ENCODE measurements at regions not wholly inside any gene's neighbourhood (a gene's known extent, or its start where the extent isn't known, plus 50 kb on each side); places are given as distances from the start of the nearest gene placed in this dataset.
"Not testable (repeated sequence)": the region's sequence is repeated elsewhere in the genome, so short reads cannot be mapped to it uniquely, and the experiment has no call there.

- DNase-seq: no peak
Observed at GRCh38 chr1:229164836-229165735, 105.8 kb upstream of the RAB4A start.

- DNase-seq: no peak
Observed at GRCh38 chr1:229167318-229167717, 103.6 kb upstream of the RAB4A start.

- no peak for DNase-seq
Observed at GRCh38 chr1:229169399-229169798, 101.5 kb upstream of the RAB4A start.

- no peak for DNase-seq
Observed at GRCh38 chr1:229170274-229170673, 100.6 kb upstream of the RAB4A start.

GRCh38 chr1:229170778-229171505 lies 100.0 kb upstream of the RAB4A start:
- DNase-seq: no peak

GRCh38 chr1:229171934-229172333 lies 99.0 kb upstream of the RAB4A start:
- peak; percentile 10 to 32 for DNase-seq

- DNase-seq: not testable (repeated sequence)
Observed at GRCh38 chr1:229173491-229174476, 97.1 kb upstream of the RAB4A start.

GRCh38 chr1:229175297-229175696 lies 95.6 kb upstream of the RAB4A start:
- not testable (repeated sequence) for DNase-seq

- not testable (repeated sequence) for DNase-seq
Observed at GRCh38 chr1:229176457-229176856, 94.5 kb upstream of the RAB4A start.

GRCh38 chr1:229180161-229180560 lies 90.8 kb upstream of the RAB4A start:
- no peak for DNase-seq

GRCh38 chr1:229181419-229181818 lies 89.5 kb upstream of the RAB4A start:
- no peak for DNase-seq

GRCh38 chr1:229183588-229183987 lies 87.3 kb upstream of the RAB4A start:
- DNase-seq: no peak

- DNase-seq: no peak
Observed at GRCh38 chr1:229184066-229184465, 86.8 kb upstream of the RAB4A start.

GRCh38 chr1:229185963-229186362 lies 84.9 kb upstream of the RAB4A start:
- no peak for DNase-seq

GRCh38 chr1:229186373-229187056 lies 84.4 kb upstream of the RAB4A start:
- DNase-seq: no peak

GRCh38 chr1:229190057-229190575 lies 80.8 kb upstream of the RAB4A start:
- DNase-seq: no peak

- no peak for DNase-seq
Observed at GRCh38 chr1:229191066-229191674, 79.7 kb upstream of the RAB4A start.

GRCh38 chr1:229192031-229192430 lies 78.9 kb upstream of the RAB4A start:
- DNase-seq: no peak

- DNase-seq: no peak
Observed at GRCh38 chr1:229192853-229193252, 78.1 kb upstream of the RAB4A start.

- DNase-seq: no peak
Observed at GRCh38 chr1:229194096-229194495, 76.8 kb upstream of the RAB4A start.

- no peak for DNase-seq
Observed at GRCh38 chr1:229195246-229195645, 75.7 kb upstream of the RAB4A start.

All from SHP77 (cell line).